Mucosa of rectum (tissue), 2 donors: ENCODE measurements at regions not wholly inside any gene's neighbourhood (a gene's known extent, or its start where the extent isn't known, plus 50 kb on each side); places are given as distances from the start of the nearest gene placed in this dataset.
"Not testable (repeated sequence)": the region's sequence is repeated elsewhere in the genome, so short reads cannot be mapped to it uniquely, and the experiment has no call there.

ENCODE experiments used
- H3K27ac ChIP-seq, 2 donors: one replicate each; pipeline ENCODE4 v1.7.0; 2013; ENCODE audit warnings: inconsistent platforms in 2 of 2, low read depth in 2 of 2, low read length in 2 of 2
- H3K27me3 ChIP-seq, 2 donors: one replicate each; pipeline ENCODE4 v1.7.0; 2013; ENCODE audit warnings: low read length in 2 of 2; ENCODE audit not compliant: control insufficient read depth in 2 of 2, insufficient read depth in 2 of 2
- H3K36me3 ChIP-seq, 2 donors: one replicate each; pipeline ENCODE4 v1.7.0; 2013; ENCODE audit warnings: low read length in 2 of 2; ENCODE audit not compliant: control insufficient read depth in 2 of 2, insufficient read depth in 2 of 2
- H3K4me1 ChIP-seq, 2 donors: one replicate each; pipeline ENCODE4 v1.7.0; 2013; ENCODE audit warnings: low read length in 2 of 2, mild to moderate bottlenecking in 1 of 2; ENCODE audit not compliant: control insufficient read depth in 2 of 2, insufficient read depth in 2 of 2
- H3K4me3 ChIP-seq, 2 donors: one replicate each; pipeline ENCODE4 v1.7.0; 2013; ENCODE audit warnings: low read length in 2 of 2
- H3K9ac ChIP-seq, 2 donors: one replicate each; pipeline ENCODE4 v1.7.0; 2013; ENCODE audit warnings: low read length in 2 of 2, low read depth in 1 of 2, mild to moderate bottlenecking in 1 of 2
- H3K9me3 ChIP-seq, 2 donors: one replicate each; pipeline ENCODE4 v1.7.0; 2013; ENCODE audit warnings: low read length in 2 of 2; ENCODE audit not compliant: control insufficient read depth in 2 of 2
- donor health status: healthy.
- donor health status: Normal muscosa, but diverticular disease.

DNA sequence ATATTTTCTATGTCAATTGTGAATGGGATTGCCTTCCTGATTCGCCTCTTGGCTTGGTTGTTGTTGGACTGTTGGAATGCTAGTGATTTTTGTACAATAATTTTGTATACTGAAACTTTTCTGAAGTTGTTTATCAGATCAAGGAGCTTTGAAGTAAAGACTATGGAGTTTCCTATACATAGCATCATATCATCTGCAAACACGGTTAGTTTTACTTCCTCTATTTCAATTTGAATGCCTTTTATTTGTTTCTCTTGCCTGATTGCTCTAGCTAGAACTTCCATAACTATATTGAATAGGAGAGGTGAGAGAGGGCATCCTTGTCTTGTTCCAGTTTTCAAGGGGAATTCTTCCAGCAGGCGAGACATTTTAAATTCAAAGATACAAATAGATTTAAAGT lies 226.5 kb downstream of the FBXO8 start:
- H3K27ac ChIP-seq = no peak overlapping the region
- H3K9ac ChIP-seq = no peak overlapping the region
- H3K27me3 ChIP-seq = no peaks in the 10 kb centered on the region
- no peaks in the 10 kb centered on the region for H3K9me3 ChIP-seq
- H3K4me3 ChIP-seq = no peak overlapping the region
- no peaks in the 10 kb centered on the region for H3K4me1 ChIP-seq
- H3K36me3 ChIP-seq = no peaks in the 10 kb centered on the region

DNA sequence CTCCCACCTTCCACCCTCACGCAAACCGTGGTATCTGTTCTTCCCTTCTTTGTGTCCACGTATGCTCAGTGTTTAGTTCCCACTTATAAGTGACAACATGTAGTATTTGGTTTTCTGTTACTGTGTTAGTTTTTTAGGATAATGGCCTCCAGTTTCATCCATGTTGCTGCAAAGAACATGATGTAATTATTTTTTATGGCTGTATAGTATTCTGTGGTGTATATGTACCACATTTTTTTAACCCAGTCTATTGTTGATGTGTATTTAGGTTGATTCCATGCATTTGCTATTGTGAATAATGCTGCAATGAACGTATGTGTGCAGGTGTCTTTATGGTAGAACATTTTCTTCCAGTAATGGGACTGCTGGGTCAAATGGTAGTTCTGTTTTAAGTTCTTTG lies 228.1 kb downstream of the FBXO8 start:
- H3K27me3 ChIP-seq = no peaks in the 10 kb centered on the region
- H3K9me3 ChIP-seq = no peaks in the 10 kb centered on the region
- H3K9ac ChIP-seq = no peak overlapping the region
- H3K36me3 ChIP-seq = no peaks in the 10 kb centered on the region
- H3K4me1 ChIP-seq = no peaks in the 10 kb centered on the region
- no peak overlapping the region for H3K27ac ChIP-seq
- no peak overlapping the region for H3K4me3 ChIP-seq

DNA sequence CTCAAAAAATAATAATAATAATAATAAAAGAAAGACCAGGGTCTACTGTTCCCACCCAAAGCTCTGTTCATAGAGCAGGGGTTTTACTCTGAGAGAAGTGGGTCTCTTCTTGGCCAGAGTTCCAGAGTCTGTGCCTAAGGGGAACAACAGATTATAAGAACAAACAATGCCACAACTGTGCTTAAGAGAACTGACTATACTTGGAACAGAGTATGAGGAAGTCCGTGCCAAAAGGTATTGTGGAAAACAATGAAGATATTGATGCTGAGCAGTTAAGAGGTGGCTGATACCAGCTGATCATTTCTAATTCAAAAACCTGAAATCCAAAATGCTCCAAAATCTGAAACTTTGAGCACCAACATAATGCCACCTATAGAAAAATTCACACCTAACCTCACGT lies 229.6 kb downstream of the FBXO8 start:
- H3K27ac ChIP-seq = no peak overlapping the region
- no peaks in the 10 kb centered on the region for H3K4me1 ChIP-seq
- H3K36me3 ChIP-seq = no peaks in the 10 kb centered on the region
- H3K27me3 ChIP-seq = no peaks in the 10 kb centered on the region
- H3K4me3 ChIP-seq = no peak overlapping the region
- no peak overlapping the region for H3K9ac ChIP-seq
- H3K9me3 ChIP-seq = no peaks in the 10 kb centered on the region

DNA sequence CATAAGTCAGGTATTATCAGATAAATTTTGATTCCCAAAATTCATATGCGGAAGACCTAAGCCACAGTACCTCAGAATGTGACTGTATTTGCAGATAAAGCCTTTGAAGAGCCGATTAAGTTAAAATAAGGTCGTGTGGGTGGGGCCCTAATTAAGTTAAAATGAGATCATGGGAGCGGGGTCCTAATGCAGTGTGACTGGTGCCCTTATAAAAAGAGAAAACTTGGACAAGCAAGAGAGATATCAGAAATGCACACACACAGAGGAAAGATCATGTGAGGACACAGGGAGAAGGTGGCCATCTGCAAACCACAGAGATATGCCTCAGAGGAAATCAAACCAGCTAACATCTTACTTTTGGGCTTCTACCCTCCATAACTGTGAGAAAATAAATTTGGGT lies 236.1 kb downstream of the FBXO8 start:
- no peak overlapping the region for H3K9ac ChIP-seq
- no peaks in the 10 kb centered on the region for H3K9me3 ChIP-seq
- H3K4me1 ChIP-seq = no peaks in the 10 kb centered on the region
- no peaks in the 10 kb centered on the region for H3K36me3 ChIP-seq
- H3K4me3 ChIP-seq = no peak overlapping the region
- no peak overlapping the region for H3K27ac ChIP-seq
- H3K27me3 ChIP-seq = no peaks in the 10 kb centered on the region

DNA sequence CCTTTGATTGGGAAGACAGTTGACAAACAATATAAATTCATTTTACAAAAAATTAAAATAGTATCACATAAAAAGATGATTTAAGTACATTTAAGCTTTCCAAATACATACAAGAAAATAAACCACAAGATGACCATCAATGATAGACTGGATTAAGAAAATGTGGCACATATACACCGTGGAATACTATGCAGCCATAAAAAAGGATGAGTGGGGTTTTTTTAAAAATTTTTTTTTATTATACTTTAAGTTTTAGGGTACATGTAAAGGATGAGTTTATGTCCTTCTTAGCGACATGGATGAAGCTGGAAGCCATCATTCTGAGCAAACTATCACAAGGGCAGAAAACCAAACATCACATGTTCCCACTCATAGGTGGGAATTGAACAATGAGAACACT lies 237.6 kb downstream of the FBXO8 start:
- not testable (repeated sequence) for H3K4me3 ChIP-seq, H3K4me1 ChIP-seq, H3K9ac ChIP-seq, H3K36me3 ChIP-seq, H3K27me3 ChIP-seq, H3K9me3 ChIP-seq, H3K27ac ChIP-seq

DNA sequence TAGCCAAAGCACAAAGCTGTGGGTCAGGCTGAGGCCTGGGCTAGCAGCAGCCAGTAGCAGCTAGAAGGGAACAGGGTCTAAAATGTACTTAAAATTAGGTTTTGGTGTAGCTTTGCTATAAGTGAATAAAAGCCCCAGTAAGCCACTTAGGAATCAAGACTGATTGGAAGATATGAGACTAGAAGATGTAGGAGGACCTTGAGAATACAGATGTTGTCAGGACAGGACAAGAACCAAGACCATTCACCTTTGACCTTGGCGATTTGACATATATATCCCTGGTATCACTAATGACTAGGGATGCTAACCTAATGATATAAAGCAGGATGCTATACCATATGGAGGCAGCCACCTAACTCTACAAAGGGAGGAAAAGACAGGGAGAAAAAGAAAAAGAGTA lies 238.1 kb downstream of the FBXO8 start:
- H3K4me3 ChIP-seq = no peak overlapping the region
- no peaks in the 10 kb centered on the region for H3K27me3 ChIP-seq
- H3K9ac ChIP-seq = no peak overlapping the region
- H3K9me3 ChIP-seq = no peaks in the 10 kb centered on the region
- H3K27ac ChIP-seq = no peak overlapping the region
- H3K36me3 ChIP-seq = no peaks in the 10 kb centered on the region
- no peaks in the 10 kb centered on the region for H3K4me1 ChIP-seq

DNA sequence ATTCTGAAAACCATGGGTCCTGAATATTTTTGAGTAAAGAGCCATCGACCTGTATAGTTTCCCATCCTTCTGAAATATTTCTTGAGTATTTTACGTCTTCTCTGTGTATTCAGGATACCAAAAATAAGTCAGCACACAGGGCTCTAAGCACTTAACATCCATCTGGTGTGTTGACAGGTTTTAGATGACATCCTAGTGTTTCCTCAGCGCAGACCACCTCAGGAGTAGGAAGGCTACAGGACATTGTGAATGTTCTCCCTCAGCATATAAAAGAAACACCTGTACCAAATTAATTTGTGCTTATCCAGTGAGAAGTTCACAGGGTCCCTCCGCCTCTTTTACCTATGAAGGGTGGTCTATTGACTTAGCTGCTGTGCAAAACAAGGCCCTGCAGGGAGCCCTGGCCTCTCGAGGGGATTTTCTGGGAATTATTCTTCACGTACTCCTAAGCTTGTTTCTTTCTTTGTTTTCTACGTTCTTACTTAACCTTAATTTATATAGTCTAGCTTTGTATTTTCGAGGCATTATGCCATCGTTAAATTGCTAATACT lies 241.8 kb downstream of the FBXO8 start:
- Histone ChIP-seq H3K9me3 (no peaks in the 10 kb centered on the region), H3K4me3 (no peak overlapping the region), H3K9ac (no peak overlapping the region), H3K27me3 (no peaks in the 10 kb centered on the region), H3K4me1 (no peaks in the 10 kb centered on the region), H3K36me3 (no peaks in the 10 kb centered on the region), H3K27ac (no peak overlapping the region)

DNA sequence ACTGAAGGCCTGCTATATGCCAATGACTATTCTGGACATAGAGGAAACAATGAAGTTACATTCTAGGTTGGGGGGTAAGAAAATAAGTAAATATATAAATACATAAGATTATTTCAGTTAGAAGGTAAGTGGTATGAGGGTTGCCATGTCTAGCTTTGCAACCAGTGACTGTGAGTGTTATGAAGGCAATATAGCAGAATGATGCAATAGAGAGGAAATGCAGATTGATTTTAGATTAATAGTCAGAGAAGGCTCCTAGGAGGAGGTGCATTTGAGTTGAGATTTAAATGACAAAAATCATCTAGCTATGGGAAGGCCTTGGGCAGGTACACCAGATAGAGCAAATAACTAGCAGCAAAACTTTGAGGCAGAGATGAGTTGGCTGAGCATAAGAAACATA lies 243.2 kb downstream of the FBXO8 start:
- H3K9me3 ChIP-seq = no peaks in the 10 kb centered on the region
- H3K36me3 ChIP-seq = no peaks in the 10 kb centered on the region
- no peak overlapping the region for H3K27ac ChIP-seq
- H3K4me1 ChIP-seq = no peaks in the 10 kb centered on the region
- no peak overlapping the region for H3K4me3 ChIP-seq
- H3K27me3 ChIP-seq = no peaks in the 10 kb centered on the region
- H3K9ac ChIP-seq = no peak overlapping the region

DNA sequence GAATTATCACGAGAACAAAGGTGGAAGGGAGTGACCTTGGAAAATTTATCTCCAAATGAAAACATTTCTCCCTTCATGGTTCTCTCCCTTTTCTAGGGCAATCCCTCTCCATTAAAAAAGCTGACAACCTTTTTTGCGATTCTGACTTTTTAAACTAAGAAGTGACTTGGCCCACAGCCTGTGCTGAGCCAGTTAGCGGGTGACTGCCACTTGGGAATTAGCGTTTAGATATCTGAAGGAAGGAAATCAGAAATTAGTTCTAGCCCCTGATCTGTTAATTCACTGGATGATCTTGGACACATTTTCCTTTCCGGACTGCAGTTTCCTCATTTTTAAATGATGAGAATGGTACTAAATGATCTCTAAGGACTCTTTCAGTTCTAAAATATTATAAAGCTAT lies 245.0 kb downstream of the FBXO8 start:
- Histone ChIP-seq H3K36me3 (no peaks in the 10 kb centered on the region), H3K9ac (no peak overlapping the region), H3K4me3 (no peak overlapping the region), H3K9me3 (no peaks in the 10 kb centered on the region), H3K4me1 (no peaks in the 10 kb centered on the region), H3K27me3 (no peaks in the 10 kb centered on the region), H3K27ac (no peak overlapping the region)

DNA sequence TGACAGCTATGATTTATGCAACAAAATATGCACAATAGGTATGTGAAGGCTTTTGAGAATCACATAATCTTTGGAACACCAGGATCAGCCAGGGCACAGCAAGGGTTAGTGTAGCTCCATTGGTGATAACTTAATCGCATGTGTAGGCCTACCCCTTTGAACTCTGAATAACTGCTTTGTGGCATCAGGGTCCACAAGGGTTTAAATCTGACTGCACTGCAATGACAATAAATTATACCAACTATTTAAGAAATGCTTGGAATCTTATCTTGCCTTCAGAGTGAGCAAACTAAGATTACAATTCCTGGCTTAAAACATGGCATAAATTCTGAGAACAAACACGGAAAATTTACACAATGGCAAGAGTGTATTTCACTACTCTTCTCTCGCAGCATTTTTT lies 245.8 kb downstream of the FBXO8 start:
- Histone ChIP-seq H3K9ac (no peak overlapping the region), H3K27ac (no peak overlapping the region), H3K27me3 (no peaks in the 10 kb centered on the region), H3K4me1 (no peaks in the 10 kb centered on the region), H3K9me3 (no peaks in the 10 kb centered on the region), H3K36me3 (no peaks in the 10 kb centered on the region), H3K4me3 (no peak overlapping the region)

DNA sequence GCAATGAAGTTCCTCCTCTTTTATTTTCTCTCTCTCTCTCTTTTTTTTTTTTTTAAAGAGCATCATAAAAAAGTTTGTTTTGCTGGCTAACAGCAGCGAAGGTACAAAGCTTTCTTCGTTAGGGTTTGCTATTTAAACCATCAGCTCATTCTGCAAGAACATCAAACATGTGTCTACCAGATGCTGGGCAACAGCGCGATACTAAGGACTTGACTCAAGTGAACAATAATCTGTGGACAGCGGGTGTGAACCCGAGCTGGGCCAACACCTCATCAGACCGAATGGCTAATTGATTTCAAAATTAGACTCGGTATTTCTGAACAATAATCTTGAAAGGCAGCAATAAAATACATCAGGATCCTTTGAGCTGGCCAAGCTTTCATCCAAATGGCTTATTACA lies 246.4 kb downstream of the FBXO8 start:
- no peaks in the 10 kb centered on the region for H3K27me3 ChIP-seq
- no peaks in the 10 kb centered on the region for H3K36me3 ChIP-seq
- H3K9me3 ChIP-seq = no peaks in the 10 kb centered on the region
- no peak overlapping the region for H3K27ac ChIP-seq
- no peak overlapping the region for H3K4me3 ChIP-seq
- no peak overlapping the region for H3K9ac ChIP-seq
- no peaks in the 10 kb centered on the region for H3K4me1 ChIP-seq
